HG02759 (cell line): ENCODE measurements at regions not wholly inside any gene's neighbourhood (a gene's known extent, or its start where the extent isn't known, plus 50 kb on each side); places are given as distances from the start of the nearest gene placed in this dataset.

ENCODE experiments used
- ATAC-seq: cut with Tn5 transposase; IDR thresholded peaks from one replicate; pipeline ENCODE4 v1.9.1; 2021; ENCODE audit warnings: mild to moderate bottlenecking, moderate library complexity; ENCODE audit not compliant: unreplicated experiment

DNA sequence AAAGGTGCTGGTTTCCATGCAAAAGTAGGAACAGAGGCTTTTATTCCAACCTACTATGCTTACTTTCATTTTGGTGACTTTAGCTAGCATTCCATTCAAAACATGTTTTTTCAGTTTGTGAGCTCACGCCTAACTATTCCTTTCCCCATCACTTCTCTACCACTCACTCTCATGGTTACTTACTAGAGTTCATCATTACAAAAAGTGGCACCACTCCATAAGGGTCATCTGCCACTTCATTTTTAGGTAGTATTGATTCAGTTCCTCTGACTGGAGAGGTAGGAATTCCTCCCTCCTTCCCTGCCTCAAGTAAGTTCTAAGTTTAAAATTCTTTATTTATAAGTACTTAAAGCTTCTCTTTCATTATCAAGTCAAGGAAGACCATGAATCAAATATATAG, 543.1 kb downstream of the HTR7 start:
- ATAC-seq, result no peak

DNA sequence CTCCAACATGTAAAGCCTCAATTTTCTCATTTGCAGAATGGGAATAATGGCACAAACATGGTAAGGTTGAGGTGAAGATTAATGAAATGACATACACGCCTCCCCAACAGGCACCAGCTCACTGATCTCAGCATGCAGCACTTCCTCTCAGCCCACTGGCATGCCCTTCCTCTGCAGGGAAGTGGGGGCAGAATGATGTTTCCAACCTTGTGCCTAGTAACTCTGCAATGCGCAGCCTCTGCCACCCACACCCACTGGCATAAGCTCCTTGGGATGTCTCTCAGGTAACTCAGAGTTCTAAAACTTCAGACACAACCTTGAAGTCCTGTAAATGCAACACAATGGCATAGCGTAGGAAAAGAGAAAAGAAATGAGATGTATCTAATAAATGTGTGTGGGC, 540.7 kb downstream of the HTR7 start:
- ATAC-seq, result no peak

DNA sequence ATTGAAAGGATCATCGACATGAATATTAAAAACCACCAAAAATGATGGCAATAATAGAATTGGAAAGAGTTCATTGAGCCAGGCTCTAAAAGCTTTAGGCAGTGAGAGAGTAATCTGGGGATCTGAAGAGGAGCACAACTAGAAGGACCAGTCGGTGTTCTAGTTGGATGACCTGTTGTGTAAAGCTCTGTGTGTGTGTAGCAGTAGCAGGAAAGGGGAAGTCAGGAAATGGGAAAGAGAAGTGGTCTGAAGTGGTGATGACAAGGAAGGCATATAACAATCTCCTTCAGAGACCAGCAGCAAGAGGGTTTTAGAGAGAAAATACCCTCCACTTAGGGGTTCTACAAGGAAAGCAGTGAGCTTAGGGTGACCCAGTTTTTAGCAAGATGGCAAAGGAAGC, 539.2 kb downstream of the HTR7 start:
- ATAC-seq, result no peak

DNA sequence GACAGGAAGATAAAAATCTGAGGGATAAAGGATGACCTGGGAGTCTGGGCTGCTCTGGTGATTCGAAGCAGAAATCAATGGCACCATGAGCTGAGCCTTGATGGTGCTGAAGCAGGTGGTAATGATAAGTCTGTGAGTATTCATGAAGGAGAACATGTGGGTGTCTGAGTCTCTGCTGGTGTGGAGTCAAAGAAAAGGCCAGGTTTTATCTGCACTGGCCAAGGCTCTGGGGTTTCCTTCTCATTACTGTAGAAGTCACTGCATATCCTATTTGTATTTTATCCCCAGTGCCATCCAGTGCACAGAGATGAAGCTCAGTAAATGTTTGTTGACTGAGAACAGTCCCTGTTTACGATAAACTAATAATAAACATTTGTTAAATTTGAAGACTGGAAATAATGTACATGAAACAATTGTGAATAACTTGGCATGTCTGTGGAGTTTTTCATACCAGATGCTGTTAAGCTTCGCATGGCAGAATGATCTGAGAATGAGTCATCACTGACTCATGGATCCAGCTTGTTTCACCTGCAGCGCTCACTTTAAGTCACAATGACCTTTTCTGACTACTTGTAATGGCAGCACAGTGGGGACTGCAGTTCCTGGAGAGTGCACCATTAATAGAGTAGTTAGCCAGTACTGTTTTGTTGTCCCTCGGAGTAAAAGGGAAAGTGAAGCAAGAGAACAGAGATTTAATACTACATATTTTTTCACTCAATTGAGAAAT, 538.5 kb downstream of the HTR7 start:
- peak; percentile 89 for ATAC-seq

DNA sequence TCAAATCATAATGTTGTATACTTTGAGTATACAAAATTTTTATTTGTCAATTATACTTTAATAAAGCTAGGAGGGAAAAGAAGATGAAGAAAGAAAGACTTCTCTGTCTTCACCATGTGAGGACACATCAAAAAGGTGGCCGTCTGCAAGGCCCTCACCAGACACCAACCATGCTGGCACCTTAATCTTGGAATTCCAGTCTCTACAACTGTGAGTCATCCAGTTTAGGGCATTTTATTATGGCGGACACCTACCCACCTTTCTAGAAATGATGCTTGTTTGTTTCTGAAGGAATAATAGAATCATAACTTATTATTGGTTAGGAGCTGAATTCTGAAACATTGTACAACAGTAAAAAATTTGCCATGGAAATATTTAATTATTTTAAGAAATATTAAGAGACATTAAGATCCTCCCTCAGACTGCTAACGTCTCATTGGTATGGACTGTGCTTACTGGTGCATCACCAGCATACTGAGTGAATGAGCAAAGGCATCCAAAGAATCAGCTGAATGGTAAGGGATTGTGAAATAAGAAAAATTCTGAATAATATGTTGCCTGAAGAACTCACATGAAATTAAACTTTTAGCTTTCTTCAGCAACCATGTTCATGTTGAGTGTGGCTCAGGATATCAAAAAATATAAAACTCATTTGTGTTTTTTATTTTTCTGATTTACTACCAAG, 536.6 kb downstream of the HTR7 start:
- ATAC-seq, result no peak

DNA sequence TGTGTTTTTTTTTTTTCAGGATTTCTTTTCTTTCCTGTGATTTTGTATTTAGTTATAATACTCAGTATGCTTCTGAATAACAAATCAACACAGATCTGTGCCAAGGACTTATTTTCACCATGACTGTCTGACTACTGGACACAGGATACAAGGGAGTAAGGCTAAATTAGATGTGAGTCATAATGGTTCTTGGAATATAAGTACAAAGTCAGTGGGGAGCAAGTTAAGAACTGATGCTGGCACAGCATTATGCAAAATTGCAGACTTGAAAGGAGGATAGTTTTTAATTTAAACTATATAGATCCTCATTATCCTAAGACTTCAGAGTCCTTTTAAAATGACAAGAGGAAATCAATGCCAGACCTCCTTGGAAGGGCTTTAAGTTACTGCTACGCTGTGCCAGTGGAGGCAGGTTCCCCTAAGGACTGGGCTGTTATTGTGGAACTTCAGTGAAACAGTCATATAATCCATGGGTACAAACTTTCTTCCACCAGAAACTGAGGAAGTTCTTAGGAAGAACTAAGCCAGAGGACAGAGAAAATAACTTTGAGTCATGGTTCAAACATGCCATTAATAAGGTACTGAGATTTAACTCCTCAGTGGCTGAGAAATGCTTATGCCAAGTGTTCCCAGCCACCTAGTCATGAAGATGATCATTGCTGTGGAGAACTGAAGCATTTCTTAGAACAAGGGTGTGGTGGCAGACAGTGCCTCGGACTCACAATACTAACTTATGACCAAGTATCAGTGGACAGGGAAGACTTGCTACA, 531.2 kb downstream of the HTR7 start:
- ATAC-seq, result no peak

DNA sequence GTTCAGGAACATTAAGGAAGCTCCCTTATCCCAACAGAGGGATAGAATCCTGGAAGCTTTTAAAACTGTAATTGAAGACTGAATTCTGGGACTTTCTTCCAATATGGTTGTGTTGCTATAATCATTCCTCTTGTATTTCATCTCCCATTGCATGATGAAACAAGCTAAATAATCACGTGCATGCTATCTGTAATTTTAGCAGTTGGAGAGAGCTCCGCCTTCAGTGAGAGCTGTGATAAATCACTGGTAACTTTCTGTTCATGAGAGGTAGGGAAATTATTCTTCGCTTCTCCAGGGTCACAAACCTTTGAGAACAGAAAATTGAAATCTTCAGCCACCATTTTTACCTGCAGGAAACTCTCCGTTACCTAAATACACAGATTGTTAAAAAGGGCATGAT, 530.2 kb downstream of the HTR7 start:
- ATAC-seq, result no peak

DNA sequence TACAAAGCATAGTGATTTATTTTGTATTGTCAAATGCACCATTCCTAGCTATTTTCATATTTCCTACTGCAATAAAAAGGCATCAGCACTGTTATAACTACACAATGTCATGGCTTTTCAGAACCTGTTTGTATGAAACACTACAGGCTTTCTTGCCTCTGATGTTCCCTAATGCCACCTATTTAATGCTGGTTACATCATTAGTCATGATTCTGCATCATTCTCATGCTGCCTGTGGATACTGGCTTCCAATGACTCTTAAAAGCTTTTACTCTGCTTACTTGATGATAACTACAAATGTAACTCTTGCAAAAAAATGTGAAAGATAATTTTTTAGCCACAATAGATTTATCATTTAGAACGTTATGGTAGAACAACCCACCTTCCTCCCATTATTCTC, 529.4 kb downstream of the HTR7 start:
- no peak for ATAC-seq

DNA sequence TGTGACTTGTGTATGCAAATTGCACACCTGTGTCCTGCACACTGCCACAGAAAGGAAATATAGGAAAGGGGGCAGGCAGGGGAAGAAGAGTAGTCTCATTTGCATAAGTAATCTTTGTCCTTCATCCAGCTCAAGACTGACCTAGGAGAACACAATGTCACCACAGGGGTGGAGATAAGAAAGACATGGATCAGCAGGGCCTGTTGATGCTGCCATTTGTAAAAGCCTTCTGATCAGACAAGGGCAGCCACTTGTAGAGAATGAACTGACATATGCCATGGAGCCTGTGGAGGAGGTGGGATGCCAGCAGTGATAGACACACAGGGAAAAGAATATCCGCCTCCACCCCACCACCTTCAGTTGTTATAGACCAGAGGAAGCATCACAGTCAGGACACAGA, 528.9 kb downstream of the HTR7 start:
- ATAC-seq, result no peak

DNA sequence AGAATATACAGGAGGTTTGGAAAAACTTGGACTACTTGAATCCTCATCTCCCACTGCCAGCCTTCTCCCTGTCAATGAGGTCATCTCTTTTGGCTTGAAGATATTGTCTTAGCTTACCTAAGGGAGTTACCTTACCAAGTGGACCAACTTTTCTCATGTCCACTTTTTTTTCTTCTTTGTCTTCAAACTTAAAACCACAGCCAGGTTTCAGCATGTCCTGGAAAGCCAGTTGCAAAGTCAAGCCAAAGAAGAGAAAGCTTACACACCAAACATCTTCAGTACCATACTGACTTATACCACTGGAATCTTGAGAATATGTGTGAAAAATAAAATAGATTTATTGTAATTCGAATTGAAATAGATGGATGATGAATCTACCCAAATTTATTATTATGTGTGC, 520.5 kb downstream of the HTR7 start:
- no peak for ATAC-seq

DNA sequence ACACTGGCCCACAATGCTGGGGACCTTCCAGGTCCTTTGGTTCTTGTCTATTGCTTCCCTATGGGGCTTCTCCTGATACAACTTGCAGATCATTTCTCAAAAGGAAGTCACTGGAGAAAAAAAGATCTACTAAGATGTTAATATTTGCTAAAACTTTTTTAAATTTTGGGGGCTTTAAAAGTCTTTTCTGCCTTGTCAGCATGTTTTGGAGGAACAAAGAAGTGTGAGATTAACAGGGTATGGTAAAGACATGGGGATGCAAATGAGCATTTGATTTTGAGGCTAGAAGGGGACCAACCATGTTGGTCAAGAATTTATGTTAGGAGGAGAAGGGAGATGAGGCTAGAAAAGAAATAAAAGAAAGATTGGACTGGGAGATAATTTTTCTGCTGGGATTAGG, 515.4 kb downstream of the HTR7 start:
- ATAC-seq, result no peak

DNA sequence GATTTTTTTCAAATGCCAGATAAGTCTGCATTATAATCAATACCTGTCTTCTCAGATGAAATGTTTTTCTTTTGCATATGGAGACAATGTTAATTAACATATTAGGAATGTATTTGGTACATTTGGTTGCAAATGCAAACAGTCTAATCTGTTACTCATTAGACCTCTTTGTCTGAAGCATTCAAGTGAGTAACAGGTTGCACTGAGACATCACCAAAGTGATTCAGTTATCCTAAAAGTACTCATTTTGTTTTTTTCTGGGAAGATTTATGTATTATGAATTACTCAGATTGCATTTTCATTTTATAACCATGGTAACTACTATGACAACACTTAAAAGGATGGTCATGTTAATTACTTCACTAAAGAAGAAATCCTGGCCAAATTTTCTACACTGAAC, 513.6 kb downstream of the HTR7 start:
- no peak for ATAC-seq

DNA sequence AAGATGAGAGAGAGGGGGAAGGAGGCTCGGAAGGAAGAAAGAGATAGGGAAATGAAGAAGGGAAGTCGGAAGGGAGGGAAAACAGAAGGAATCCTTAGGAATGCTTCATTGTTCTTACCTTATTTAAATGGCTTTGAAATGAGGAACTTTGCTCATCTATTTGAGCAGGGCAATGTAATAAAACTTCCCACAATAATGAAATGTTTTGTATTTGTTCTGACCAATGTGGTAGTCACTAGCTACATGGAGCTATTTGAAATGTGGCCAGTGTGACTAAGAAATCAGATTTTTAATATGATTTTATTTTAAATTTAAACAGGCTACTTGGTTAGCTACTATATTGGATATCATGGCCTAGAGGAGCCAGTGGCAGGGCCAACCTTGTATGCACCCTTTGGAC, 510.6 kb downstream of the HTR7 start:
- ATAC-seq, result no peak

DNA sequence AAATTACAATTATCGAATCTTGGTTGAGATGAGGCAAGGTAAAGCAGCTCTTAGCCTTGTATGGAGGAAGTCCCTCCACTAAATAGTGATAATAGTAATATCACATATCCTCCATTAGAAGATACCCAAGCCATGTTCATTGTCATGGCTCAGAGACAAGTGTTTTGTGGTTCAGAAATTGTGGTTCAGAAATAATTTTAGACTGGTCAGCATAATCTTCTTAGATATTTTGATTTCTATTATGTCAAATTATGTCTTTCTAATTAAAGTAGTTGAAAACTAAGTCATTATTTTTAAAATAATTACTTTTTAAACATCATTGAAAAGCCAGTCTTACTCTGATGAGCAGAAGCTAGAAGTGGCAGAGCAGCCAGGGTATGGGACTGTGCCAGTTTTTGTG, 507.7 kb downstream of the HTR7 start:
- no peak for ATAC-seq

DNA sequence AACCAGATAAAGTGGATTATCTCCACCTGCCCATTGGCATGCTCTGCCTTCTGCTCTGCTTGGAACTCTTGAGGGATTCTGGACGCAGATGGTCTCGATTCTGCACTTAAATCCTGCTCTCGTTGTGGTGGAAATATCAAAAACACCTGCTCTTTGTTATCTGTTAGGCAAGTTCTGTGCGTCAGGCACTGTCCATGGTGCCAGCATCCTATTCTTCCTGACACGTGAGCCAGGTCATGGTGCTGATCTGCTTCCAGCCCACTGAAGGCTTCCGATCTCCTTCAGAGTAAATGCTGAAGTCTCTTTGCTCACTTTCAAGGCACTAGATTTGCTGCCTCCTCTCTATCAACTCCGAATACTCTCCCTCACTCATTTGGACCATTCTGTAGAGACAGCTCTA, 505.6 kb downstream of the HTR7 start:
- ATAC-seq, result no peak

DNA sequence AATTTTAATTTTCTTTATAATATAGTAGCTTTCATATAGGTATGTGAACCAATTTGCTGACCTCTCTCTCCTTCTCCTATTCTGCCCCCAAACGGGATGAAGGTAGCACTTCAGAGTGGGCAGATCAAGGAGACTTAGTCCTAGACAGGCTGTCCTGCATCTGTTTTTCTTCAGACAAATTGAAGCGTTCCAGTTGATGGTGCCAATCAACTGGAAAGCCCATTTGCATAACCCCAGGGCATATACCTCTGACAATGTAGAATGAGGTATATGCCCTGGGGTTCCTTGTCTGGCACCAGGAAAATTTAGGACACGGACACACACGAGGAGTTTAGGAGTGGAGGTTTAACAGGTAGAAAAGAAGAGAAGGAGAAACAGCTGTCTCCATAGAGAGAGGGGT, 502.9 kb downstream of the HTR7 start:
- ATAC-seq, result no peak

DNA sequence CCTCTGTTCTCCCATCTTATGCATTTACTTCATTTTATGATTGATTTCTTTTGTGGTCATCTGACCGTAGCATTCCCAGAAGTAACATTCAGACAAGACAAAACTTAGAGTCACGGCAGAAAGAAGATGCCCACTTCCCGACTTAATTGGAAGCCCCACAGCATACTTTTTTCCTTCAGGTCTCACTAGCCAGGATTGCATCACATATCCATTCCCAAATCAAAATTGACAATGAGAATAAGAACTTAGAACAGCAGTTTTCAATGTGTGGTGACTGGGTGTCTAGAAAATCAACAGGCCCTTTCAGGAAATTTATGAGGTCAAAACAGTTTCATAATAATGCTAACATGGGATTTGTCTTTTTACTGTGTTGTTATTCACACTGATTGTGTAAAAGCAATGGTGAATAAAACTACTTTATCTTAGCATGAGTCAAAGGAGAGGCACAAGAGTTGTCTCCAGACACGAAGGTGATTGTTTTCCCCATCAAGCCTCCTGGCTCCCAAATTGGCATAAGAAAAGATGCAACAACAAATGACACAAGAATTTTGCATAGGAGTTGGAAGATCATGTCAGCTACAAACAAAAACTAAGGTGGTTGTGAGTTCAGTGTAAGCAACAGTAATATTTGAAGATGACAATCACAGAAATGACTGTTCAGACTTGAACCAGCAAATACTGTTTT, 493.9 kb downstream of the HTR7 start:
- ATAC-seq, result no peak

DNA sequence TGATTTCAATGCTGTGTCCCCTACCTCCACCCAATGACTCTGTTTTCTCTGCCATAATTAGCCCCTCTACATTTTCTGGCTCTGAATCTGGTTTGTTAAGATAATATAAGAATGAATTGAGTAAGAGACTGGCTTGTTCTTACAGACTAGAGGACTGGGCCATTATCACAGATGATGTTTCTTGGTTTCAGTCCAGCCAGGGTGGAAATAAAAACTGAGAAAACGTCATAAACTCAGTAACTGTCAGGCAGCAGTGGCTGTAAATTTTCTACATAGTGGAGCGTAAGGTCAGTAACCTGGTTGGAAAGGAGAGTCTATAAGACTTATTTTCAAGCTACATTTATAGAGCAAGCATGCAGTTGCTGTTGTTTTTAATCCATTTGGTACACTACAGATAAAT, 485.4 kb downstream of the HTR7 start:
- ATAC-seq, result no peak

DNA sequence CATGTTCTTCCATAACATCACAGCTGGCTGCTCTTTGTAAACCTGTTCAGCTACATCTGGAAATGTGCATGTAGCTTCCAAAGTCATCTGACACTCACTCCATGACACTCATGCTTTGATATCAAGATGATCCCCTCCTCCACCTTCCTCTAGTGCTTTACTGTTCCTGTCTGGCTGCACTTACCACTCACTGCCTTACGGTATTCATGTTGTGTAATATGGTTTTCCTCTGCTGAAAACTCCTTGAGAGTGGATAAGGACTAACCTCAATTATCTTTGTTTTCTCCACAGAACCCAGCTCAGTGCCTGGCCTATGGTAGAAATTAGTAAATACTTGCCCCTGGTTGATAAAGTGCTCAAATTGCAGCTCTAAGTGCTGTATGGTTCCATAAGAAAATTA, 483.9 kb downstream of the HTR7 start:
- ATAC-seq, result no peak

DNA sequence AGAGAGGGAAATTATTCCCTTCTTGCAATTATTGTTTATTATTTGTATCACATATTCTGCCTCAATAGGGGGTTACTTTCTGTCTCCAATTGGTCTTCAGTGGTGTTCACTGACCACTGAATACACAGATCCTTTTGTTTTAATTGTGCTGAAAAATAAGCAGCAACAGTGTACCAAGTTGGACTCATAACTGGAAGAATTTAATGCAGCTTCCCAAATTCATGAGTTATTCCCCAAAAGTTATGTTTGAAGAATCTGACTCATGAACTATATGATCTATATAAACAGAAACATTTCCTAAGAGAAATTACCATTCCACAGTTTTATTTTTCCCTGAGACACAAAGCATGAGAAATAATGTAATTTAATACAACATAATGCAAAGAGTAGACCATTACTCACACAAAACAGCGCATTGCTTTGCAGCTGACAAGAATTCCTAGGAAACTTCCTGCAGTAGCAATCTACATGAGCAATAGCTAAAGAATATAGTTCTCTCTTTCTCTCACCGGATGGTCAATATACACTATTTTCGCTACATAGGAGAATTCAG, 479.2 kb downstream of the HTR7 start:
- no peak for ATAC-seq

DNA sequence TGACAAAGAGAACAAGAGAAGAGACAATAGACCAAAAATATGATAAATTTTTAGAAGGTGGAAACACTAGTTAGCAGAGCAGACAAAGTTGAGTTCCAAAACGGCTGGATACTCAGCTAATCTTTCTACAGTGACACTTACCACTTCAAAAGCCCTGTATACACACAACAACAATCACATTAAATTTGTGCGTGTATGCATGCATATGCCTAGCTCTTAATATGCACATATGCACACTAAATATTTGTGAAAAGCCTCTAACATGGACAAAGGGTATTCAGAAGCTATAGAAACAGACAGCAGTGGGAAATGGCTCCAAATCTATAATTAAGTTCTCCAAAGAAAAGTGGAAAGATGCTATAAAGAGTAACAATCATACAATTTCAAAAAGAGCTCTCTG, 476.4 kb downstream of the HTR7 start:
- no peak for ATAC-seq
